ENCODE measurements at regions not wholly inside any gene's neighbourhood (a gene's known extent, or its start where the extent isn't known, plus 50 kb on each side); places are given as distances from the start of the nearest gene placed in this dataset.

DNA sequence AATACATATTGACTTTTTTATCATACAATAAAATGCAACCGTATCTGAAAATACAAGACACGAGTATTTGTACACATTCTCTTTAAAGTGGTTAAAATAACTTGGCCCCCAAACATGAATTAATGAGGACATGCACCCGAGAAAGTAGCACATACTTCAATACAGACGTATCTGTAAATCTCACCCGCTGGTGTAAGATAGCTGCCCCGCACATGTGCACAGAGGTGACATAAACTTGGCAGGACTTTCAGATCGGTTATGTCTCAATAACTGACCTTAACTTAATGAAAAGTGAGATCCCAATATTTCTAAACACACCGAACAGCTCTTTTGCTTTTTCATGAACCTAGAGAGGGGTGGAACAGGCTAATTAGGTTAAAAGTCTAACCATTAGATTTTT, 91.5 kb upstream of the RPS6KA2 start:
- Histone ChIP-seq H3K27ac (no peak overlapping the region), H3K4me1 (no peaks in the 10 kb centered on the region), H3K9me3 (no peaks in the 10 kb centered on the region), H3K27me3 (peaks cover 3% of the 10 kb centered on the region), H3K4me3 (no peak overlapping the region), H3K36me3 (no peaks in the 10 kb centered on the region)
- no peak for DNase-seq (ENCODE audit: low spot score in 2 of 2)
- WGBS = 67% methylated on average over 8 of the region's 8 CpGs
- TF ChIP-seq POLR2AphosphoS5 (IDR thresholded peaks at IDR 0.05) = no peak
- TF ChIP-seq, protein P1, sequence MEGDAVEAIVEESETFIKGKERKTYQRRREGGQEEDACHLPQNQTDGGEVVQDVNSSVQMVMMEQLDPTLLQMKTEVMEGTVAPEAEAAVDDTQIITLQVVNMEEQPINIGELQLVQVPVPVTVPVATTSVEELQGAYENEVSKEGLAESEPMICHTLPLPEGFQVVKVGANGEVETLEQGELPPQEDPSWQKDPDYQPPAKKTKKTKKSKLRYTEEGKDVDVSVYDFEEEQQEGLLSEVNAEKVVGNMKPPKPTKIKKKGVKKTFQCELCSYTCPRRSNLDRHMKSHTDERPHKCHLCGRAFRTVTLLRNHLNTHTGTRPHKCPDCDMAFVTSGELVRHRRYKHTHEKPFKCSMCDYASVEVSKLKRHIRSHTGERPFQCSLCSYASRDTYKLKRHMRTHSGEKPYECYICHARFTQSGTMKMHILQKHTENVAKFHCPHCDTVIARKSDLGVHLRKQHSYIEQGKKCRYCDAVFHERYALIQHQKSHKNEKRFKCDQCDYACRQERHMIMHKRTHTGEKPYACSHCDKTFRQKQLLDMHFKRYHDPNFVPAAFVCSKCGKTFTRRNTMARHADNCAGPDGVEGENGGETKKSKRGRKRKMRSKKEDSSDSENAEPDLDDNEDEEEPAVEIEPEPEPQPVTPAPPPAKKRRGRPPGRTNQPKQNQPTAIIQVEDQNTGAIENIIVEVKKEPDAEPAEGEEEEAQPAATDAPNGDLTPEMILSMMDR (IDR thresholded peaks at IDR 0.05) = no peak
- TF ChIP-seq EP300 (IDR thresholded peaks at IDR 0.05) = no peak

DNA sequence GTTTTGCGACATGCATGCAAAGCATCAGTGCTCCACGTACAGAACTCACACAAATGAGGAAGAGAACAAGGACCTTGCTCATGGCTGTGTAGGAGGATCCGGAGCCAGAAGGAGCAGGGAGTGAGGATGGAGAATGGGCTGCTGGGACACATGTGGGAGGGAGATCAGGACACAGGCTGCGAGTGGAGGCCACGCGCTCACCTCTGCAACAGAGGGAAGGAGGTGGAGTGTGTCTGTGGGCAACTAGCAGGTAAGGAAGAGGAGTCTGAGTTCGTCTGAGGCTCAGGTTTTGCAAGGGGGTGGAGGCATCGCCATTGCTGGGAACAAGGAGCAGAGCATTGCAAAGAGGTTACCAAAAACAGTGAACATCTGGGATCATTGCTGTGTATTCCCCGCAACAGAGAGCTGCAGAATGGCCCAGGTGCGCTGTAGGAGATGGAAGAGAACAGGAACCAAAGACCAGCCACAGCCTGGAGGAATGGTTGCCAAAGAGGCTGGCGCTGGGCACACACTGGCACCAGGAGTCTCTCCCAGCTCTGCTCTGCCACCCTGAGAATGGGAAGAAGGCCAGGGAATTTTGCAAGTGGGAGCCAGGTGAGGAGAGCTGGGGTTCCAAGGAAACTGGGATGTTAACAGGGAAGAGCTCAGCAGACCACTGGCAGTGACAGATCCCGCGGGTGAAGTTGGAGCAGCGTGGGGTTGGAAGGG, 90.0 kb upstream of the RPS6KA2 start:
- no peak overlapping the region for H3K4me3 ChIP-seq
- no peaks in the 10 kb centered on the region for H3K4me1 ChIP-seq
- 86% methylated on average over 14 of the region's 14 CpGs for WGBS
- TF ChIP-seq, protein P1 (IDR thresholded peaks at IDR 0.05) = no peak
- TF ChIP-seq EP300 (IDR thresholded peaks at IDR 0.05) (no peak), POLR2AphosphoS5 (IDR thresholded peaks at IDR 0.05) (no peak), POLR2A (IDR thresholded peaks at IDR 0.05) (no peak)
- no peaks in the 10 kb centered on the region for H3K36me3 ChIP-seq
- DNase-seq (ENCODE audit: low spot score in 2 of 2) = no peak
- H3K9me3 ChIP-seq = no peaks in the 10 kb centered on the region
- peaks cover 3% of the 10 kb centered on the region for H3K27me3 ChIP-seq
- no peak overlapping the region for H3K27ac ChIP-seq

DNA sequence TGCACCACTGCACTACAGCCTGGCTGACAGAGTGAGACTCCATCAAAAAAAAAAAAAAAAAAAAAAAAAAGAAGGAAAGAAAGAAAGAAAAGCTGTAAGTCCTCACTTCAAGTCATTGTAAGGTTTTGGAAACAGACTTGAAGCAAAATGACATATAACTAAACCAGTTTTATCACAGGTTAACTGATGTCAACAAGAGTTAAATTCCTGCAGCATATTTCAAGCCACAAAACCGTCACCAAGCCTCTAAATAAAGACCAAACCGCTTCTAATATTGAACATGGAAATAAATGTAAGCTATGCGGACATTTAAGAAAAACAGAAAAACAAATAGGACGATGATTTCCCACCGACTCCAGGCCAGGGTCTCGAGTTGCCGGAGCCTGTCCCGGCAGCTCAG, 88.9 kb upstream of the RPS6KA2 start:
- Histone ChIP-seq H3K36me3 (no peaks in the 10 kb centered on the region), H3K27me3 (peaks cover 3% of the 10 kb centered on the region), H3K27ac (no peak overlapping the region), H3K4me3 (no peak overlapping the region), H3K9me3 (no peaks in the 10 kb centered on the region), H3K4me1 (no peaks in the 10 kb centered on the region)
- DNase-seq (ENCODE audit: low spot score in 2 of 2) = no peak
- 80% methylated on average over 8 of the region's 8 CpGs for WGBS
- TF ChIP-seq POLR2A (IDR thresholded peaks at IDR 0.05) (no peak), POLR2AphosphoS5 (IDR thresholded peaks at IDR 0.05) (no peak)
- TF ChIP-seq, protein P1 (IDR thresholded peaks at IDR 0.05) = no peak

DNA sequence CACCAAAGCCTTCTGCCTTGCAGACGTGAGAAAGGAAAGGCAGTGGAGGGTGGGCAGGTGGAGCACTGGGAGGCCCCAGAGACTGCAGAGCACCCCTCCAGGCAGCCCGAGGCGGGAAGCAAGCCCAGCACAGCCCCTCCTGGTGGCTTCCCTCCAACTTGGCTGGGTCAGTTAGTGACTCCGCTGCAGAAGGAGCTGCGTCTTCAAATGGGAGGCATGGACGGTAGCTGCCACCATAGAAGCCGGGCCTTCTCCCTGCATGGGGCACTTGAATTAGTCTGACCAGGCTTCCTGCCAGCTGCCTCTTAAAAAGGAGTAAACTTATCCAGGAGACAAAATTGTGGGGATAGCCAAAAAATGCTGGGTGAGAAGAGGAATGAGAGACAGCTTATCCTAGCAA, 88.0 kb upstream of the RPS6KA2 start:
- TF ChIP-seq EP300 (IDR thresholded peaks at IDR 0.05) = no peak
- TF ChIP-seq POLR2AphosphoS5 (IDR thresholded peaks at IDR 0.05) = no peak
- TF ChIP-seq, protein P1 (IDR thresholded peaks at IDR 0.05) = no peak
- no peak for TF ChIP-seq POLR2A (IDR thresholded peaks at IDR 0.05)

DNA sequence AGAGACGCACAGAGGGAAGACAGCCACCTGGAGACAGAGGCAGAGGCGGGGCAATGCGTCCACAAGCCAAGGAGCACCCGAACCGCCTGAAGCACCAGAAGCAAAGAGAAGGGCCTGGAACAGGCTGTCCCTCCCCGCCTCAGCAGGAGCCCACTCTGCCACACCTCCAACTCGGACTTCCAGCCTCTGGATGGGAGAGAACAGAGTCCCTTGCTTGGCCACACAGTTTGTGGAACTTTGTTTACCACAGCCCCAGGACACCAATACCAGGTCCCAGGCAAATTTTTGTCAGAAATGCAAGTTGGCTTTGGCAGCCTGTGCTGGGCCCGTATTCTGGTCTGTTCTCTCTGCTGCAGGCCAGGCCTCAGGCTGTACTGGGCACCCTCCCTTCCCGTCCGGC, 87.5 kb upstream of the RPS6KA2 start:
- DNase-seq (ENCODE audit: low spot score in 2 of 2) = no peak
- no peak for TF ChIP-seq EP300 (IDR thresholded peaks at IDR 0.05)
- TF ChIP-seq, protein P1 (IDR thresholded peaks at IDR 0.05) = no peak
- TF ChIP-seq POLR2A (IDR thresholded peaks at IDR 0.05) = no peak
- WGBS = 95% methylated on average over 10 of the region's 10 CpGs

More for the DNA sequence above, 88.0 kb upstream of the RPS6KA2 start:
- Histone ChIP-seq H3K27me3 (peaks cover 3% of the 10 kb centered on the region), H3K9me3 (no peaks in the 10 kb centered on the region), H3K4me3 (no peak overlapping the region), H3K36me3 (no peaks in the 10 kb centered on the region), H3K4me1 (no peaks in the 10 kb centered on the region), H3K27ac (no peak overlapping the region)
- 83% methylated on average over 5 of the region's 7 CpGs for WGBS
- DNase-seq (ENCODE audit: low spot score in 2 of 2) = no peak

More for the DNA sequence above, 87.5 kb upstream of the RPS6KA2 start:
- H3K36me3 ChIP-seq = no peaks in the 10 kb centered on the region
- no peak overlapping the region for H3K27ac ChIP-seq
- peaks cover 3% of the 10 kb centered on the region for H3K27me3 ChIP-seq
- no peaks in the 10 kb centered on the region for H3K9me3 ChIP-seq
- no peak overlapping the region for H3K4me3 ChIP-seq
- no peaks in the 10 kb centered on the region for H3K4me1 ChIP-seq
